SK-N-SH (cell line): ENCODE measurements at regions not wholly inside any gene's neighbourhood (a gene's known extent, or its start where the extent isn't known, plus 50 kb on each side); places are given as distances from the start of the nearest gene placed in this dataset.

Experiments used
- CTCF ChIA-PET: fragments of 300-600, 350-600 bp; formaldehyde crosslinking; extraction: SDS; loops from one replicate; lab custom pipeline; 2021; lab: Yijun Ruan, JAX
- POLR2A ChIA-PET: fragments of 350-600 bp; sonication (Branson Sonifier 250); formaldehyde crosslinking; extraction: SDS; loops from one replicate; lab custom pipeline; 2020; ENCODE audit warnings: antibody characterized with exemption, inconsistent platforms; lab: Yijun Ruan, JAX
- DNase-seq: peaks from one replicate; pipeline ENCODE4 v3.0.0; 2012
- H2AFZ ChIP-seq: fragments of 200-600 bp; sonication (generic); 2 replicates; pipeline ENCODE4 v1.8.1; 2016; ENCODE audit warnings: antibody characterized with exemption, mild to moderate bottlenecking, low read depth
- H3F3A ChIP-seq: fragments of 200-600 bp; sonication (generic); replicated peaks from 2 replicates; pipeline ENCODE3; 2016; ENCODE audit warnings: antibody characterized with exemption, mild to moderate bottlenecking; ENCODE audit not compliant: insufficient read depth
- H3K27ac ChIP-seq, 2 experiments: fragments of 200-500 bp in 1 of 2; fragments of 200-600 bp in 1 of 2; sonication (Bioruptor generic) in 1 of 2; sonication (generic), shearing (Covaris generic) in 1 of 2; 2 replicates each; pipeline versions ENCODE4 v1.5.1 to v1.6.1; 2014 to 2016; ENCODE audit warnings: low read depth in 2 of 2, inconsistent platforms in 1 of 2, low read length in 1 of 2, mild to moderate bottlenecking in 1 of 2, mixed read lengths in 1 of 2
- H3K27me3 ChIP-seq: fragments of 200-600 bp; sonication (generic), shearing (Covaris generic); 2 replicates; pipeline ENCODE4 v1.6.1; 2016; ENCODE audit warnings: mixed run types; ENCODE audit not compliant: insufficient read depth
- H3K36me3 ChIP-seq, 2 experiments: fragments of 200-500 bp in 1 of 2; fragments of 200-600 bp in 1 of 2; sonication (Bioruptor generic) in 1 of 2; sonication (generic) in 1 of 2; replicated peaks in 1 of 2; 2 replicates each; pipeline versions ENCODE3 to v1.5.1; 2014 to 2016; ENCODE audit warnings: low read length in 1 of 2, mild to moderate bottlenecking in 1 of 2; ENCODE audit not compliant: insufficient read depth in 2 of 2, control insufficient read depth in 1 of 2
- H3K4me1 ChIP-seq, 2 experiments: fragments of 200-500 bp in 1 of 2; fragments of 200-600 bp in 1 of 2; sonication (Bioruptor generic) in 1 of 2; sonication (generic), shearing (Covaris generic) in 1 of 2; 2 replicates each; pipeline versions ENCODE4 v1.5.1 to v1.6.1; 2014 to 2016; ENCODE audit warnings: low read depth in 1 of 2, low read length in 1 of 2, mixed run types in 1 of 2; ENCODE audit not compliant: insufficient read depth in 2 of 2, control insufficient read depth in 1 of 2
- H3K4me2 ChIP-seq: fragments of 200-600 bp; sonication (generic), shearing (Covaris generic); 2 replicates; pipeline ENCODE4 v1.6.1; 2017; ENCODE audit warnings: mixed run types
- H3K4me3 ChIP-seq, 2 experiments: fragments of 200-500 bp in 1 of 2; fragments of 200-600 bp in 1 of 2; sonication (Bioruptor generic) in 1 of 2; sonication (generic), shearing (Covaris generic) in 1 of 2; 2 replicates each; pipeline versions ENCODE4 v1.5.1 to v1.8.1; 2014 to 2016; ENCODE audit warnings: low read depth in 2 of 2, inconsistent platforms in 1 of 2, low read length in 1 of 2, mild to moderate bottlenecking in 1 of 2, mixed read lengths in 1 of 2, moderate library complexity in 1 of 2
- H3K79me2 ChIP-seq: fragments of 200-600 bp; sonication (generic); 2 replicates; pipeline ENCODE4 v1.8.1; 2017; ENCODE audit warnings: mild to moderate bottlenecking; ENCODE audit not compliant: insufficient read depth
- H3K9ac ChIP-seq: fragments of 200-600 bp; sonication (generic); 2 replicates; pipeline ENCODE4 v1.6.1; 2017; ENCODE audit warnings: mixed run types
- H3K9me2 ChIP-seq: fragments of 200-600 bp; sonication (generic); 2 replicates; pipeline ENCODE4 v1.6.1; 2017; ENCODE audit warnings: mixed run types
- H3K9me3 ChIP-seq: fragments of 200-600 bp; sonication (generic); 2 replicates; pipeline ENCODE4 v1.6.1; 2017; ENCODE audit warnings: mixed run types, mild to moderate bottlenecking, moderate library complexity
- H4K20me1 ChIP-seq: fragments of 200-600 bp; sonication (generic); 2 replicates; pipeline ENCODE4 v1.6.1; 2017; ENCODE audit warnings: mild to moderate bottlenecking, mixed run types; ENCODE audit not compliant: insufficient read depth
- CTCF ChIP-seq: fragments of 200-600 bp; sonication (generic); IDR thresholded peaks from 2 replicates; pipeline ENCODE4 v1.6.1; 2017; ENCODE audit warnings: antibody characterized with exemption, mild to moderate bottlenecking, moderate library complexity
- EZH2phosphoT487 ChIP-seq: fragments of 200-600 bp; sonication (generic); IDR thresholded peaks from 2 replicates; pipeline ENCODE4 v1.6.1; 2017; ENCODE audit warnings: low read depth, mixed run types, mild to moderate bottlenecking, antibody characterized with exemption, moderate library complexity, borderline replicate concordance
- FOXJ3 ChIP-seq: sonication (generic); formaldehyde crosslinking; IDR thresholded peaks from 2 replicates; pipeline ENCODE4 v1.5.1; 2020; ENCODE audit warnings: mild to moderate bottlenecking, missing genetic modification reagents
- GABPA ChIP-seq: IDR thresholded peaks from 2 replicates; pipeline ENCODE4 v1.4.0; 2012; ENCODE audit warnings: low read depth, mild to moderate bottlenecking
- IRF3 ChIP-seq: fragments of 150-350 bp; IDR thresholded peaks from 2 replicates; pipeline ENCODE4 v1.6.1; 2016; ENCODE audit warnings: mild to moderate bottlenecking, low read depth, low read length
- MXI1 ChIP-seq: IDR thresholded peaks from 2 replicates; pipeline ENCODE4 v1.6.1; 2012; ENCODE audit warnings: mild to moderate bottlenecking, low read depth, low read length, improper control_type of control experiment
- NRF1 ChIP-seq: IDR thresholded peaks from 2 replicates; pipeline ENCODE4 v1.6.1; 2012; ENCODE audit warnings: low read depth, mild to moderate bottlenecking, low read length
- RCOR1 ChIP-seq: fragments of 150-350 bp; IDR thresholded peaks from 2 replicates; pipeline ENCODE4 v1.6.1; 2017; ENCODE audit warnings: antibody characterized with exemption, low read length
- REST ChIP-seq: IDR thresholded peaks from 2 replicates; pipeline ENCODE4 v1.6.1; 2012; ENCODE audit warnings: mild to moderate bottlenecking, low read depth, low read length, moderate library complexity
- RXRA ChIP-seq: IDR thresholded peaks from 2 replicates; pipeline ENCODE4 v1.4.0; 2012; ENCODE audit warnings: low read depth, mild to moderate bottlenecking, borderline replicate concordance
- SMC3 ChIP-seq: IDR thresholded peaks from 2 replicates; pipeline ENCODE4 v1.6.1; 2012; ENCODE audit warnings: low read depth, low read length, improper control_type of control experiment
- TAF1 ChIP-seq: IDR thresholded peaks from 2 replicates; pipeline ENCODE4 v1.6.1; 2012; ENCODE audit warnings: low read depth, mild to moderate bottlenecking, low read length, moderate library complexity, borderline replicate concordance
- ZBTB33 ChIP-seq: IDR thresholded peaks from 2 replicates; pipeline ENCODE4 v1.4.0; 2012; ENCODE audit warnings: low read depth, borderline replicate concordance
- WGBS: methylation state at CpG from one replicate; pipeline ENCODE4 v1.1.6; 2017; ENCODE audit warnings: low lambda C conversion rate; 5-methylcytosine and 5-hydroxymethylcytosine counted together

- H3K4me3 ChIP-seq = no peak overlapping the region
- no peaks in the 10 kb centered on the region for H3K36me3 ChIP-seq
- no peaks in the 10 kb centered on the region; the same call in 1 of the 2 replicates for H3K9me3 ChIP-seq
- H2AFZ ChIP-seq = no peak overlapping the region
- H3K4me2 ChIP-seq = no peak overlapping the region
- POLR2A ChIA-PET = no interaction called here
- TF ChIP-seq IRF3 (no peak), REST (no peak), SMC3 (no peak), FOXJ3 (CRISPR knock-in tag) (no peak), CTCF (no peak), ZBTB33 (no peak), RCOR1 (no peak)
- H3K79me2 ChIP-seq = no peaks in the 10 kb centered on the region
- H4K20me1 ChIP-seq = no peaks in the 10 kb centered on the region
- no peak for DNase-seq
- no peaks in the 10 kb centered on the region for H3F3A ChIP-seq
- CTCF ChIA-PET = no interaction called here
- no peaks in the 10 kb centered on the region for H3K27me3 ChIP-seq
- H3K9ac ChIP-seq = no peak overlapping the region
- H3K27ac ChIP-seq = no peak overlapping the region
- WGBS = 42% methylated on average over 6 of the region's 6 CpGs
- H3K4me1 ChIP-seq = no peaks in the 10 kb centered on the region
- no peaks in the 10 kb centered on the region for H3K9me2 ChIP-seq
These were observed 414.6 kb downstream of the LRRIQ3 start for GRCh38 chr1:73783352-73783751.

- Histone ChIP-seq H3K79me2 (no peaks in the 10 kb centered on the region), H3K36me3 (no peaks in the 10 kb centered on the region), H2AFZ (no peak overlapping the region), H3K4me2 (no peak overlapping the region), H3K4me3 (no peak overlapping the region), H3K27me3 (no peaks in the 10 kb centered on the region), H3K9ac (no peak overlapping the region), H3K9me3 (no peaks in the 10 kb centered on the region; the same call in 1 of the 2 replicates), H3K9me2 (no peaks in the 10 kb centered on the region), H3K27ac (no peak overlapping the region), H4K20me1 (no peaks in the 10 kb centered on the region), H3F3A (no peaks in the 10 kb centered on the region), H3K4me1 (no peaks in the 10 kb centered on the region)
- CTCF ChIA-PET = no interaction called here
- no peak for DNase-seq
- POLR2A ChIA-PET = no interaction called here
- 24% methylated on average over 2 of the region's 2 CpGs for WGBS
- TF ChIP-seq TAF1 = no peak
- no peak for TF ChIP-seq RCOR1
- TF ChIP-seq IRF3 = no peak
- no peak for TF ChIP-seq ZBTB33
- no peak for TF ChIP-seq MXI1
- TF ChIP-seq GABPA = no peak
- no peak for TF ChIP-seq EZH2phosphoT487
- no peak for TF ChIP-seq SMC3
- no peak for TF ChIP-seq RXRA
- TF ChIP-seq NRF1 = no peak
These were observed 415.1 kb downstream of the LRRIQ3 start for GRCh38 chr1:73782901-73783300.
